Activated T-helper 1 cell treated with anti-CD3 and anti-CD28 coated beads, Interleukin-12 subunit alpha, Interleukin-12 subunit beta, Interleukin-2, Interleukin-4 antibody, amounts not matched to agents 30 ng/mL and 10 ng/mL and 1 ng/mL, durations not matched to agents 14 hours and 24 hours and 36 hours (primary cell): ENCODE measurements at regions not wholly inside any gene's neighbourhood (a gene's known extent, or its start where the extent isn't known, plus 50 kb on each side); places are given as distances from the start of the nearest gene placed in this dataset.

Experiments
- DNase-seq: peaks from one replicate; pipeline ENCODE4 v3.0.0; 2021; ENCODE audit warnings: low spot score
- H3K27ac Mint-ChIP-seq: one replicate; pipeline ENCODE4 v1.8.0; 2021; ENCODE audit warnings: mild to moderate bottlenecking, mixed read lengths
- H3K27me3 Mint-ChIP-seq: one replicate; pipeline ENCODE4 v1.8.0; 2022; ENCODE audit warnings: mild to moderate bottlenecking, moderate library complexity, mixed read lengths; ENCODE audit not compliant: insufficient read depth
- H3K36me3 Mint-ChIP-seq: one replicate; pipeline ENCODE4 v1.8.0; 2021; ENCODE audit warnings: low read depth, mixed read lengths
- H3K4me1 Mint-ChIP-seq: one replicate; pipeline ENCODE4 v1.8.0; 2021; ENCODE audit warnings: low read depth, mixed read lengths
- H3K4me3 Mint-ChIP-seq: one replicate; pipeline ENCODE4 v1.8.0; 2021; ENCODE audit warnings: mild to moderate bottlenecking, moderate library complexity, mixed read lengths
- H3K9me3 Mint-ChIP-seq: one replicate; pipeline ENCODE4 v1.8.0; 2021; ENCODE audit warnings: mixed read lengths
- intact Hi-C: fragments of 100-400 bp; cut with micrococcal nuclease; formaldehyde crosslinking; loops from one replicate; pipeline ENCODE4 v1.15.1; 2024

DNA sequence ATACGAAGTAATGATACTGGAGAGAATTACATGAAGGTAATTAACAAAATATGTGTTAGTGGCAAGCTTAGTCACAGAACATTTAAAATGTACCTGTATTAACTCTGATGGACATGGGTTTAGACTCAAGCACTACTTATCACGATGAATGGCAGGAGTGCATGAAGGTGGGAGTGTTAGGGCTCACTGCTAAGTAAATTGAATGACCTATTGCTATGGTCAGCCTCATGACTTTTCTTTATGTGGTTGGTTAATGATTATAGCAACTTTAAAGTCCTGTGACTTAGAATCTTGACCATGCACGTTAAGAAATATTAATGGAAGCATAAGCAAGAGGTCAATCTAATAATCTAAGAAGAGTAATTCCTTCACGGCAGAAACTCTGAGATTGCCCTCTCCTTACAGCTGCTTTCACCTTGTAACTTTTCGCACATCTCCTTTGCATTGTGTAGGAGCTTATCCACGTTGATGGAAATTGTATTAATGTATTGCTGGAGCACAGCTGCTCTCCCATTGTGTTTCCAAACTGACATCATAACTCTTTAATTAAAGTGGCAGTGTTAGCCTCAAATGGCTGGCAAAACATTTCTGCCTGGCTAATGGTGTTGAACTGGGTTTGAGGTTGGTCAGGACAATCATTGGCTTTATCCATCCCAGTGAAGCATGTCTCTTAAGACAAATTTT lies 114.5 kb downstream of the RXFP2 start:
- Mint-ChIP-seq H3K4me1 (no peaks in the 10 kb centered on the region), H3K9me3 (no peaks in the 10 kb centered on the region), H3K4me3 (no peak overlapping the region), H3K27me3 (peaks cover 38% of the 10 kb centered on the region), H3K36me3 (no peaks in the 10 kb centered on the region), H3K27ac (no peak overlapping the region)
- DNase-seq, result no peak
- intact Hi-C loops, result no loop called here

GRCh38 chr13:31859571-31859970 lies 120.2 kb downstream of the RXFP2 start:
- DNase-seq, result no peak
- Mint-ChIP-seq H3K4me3 (no peak overlapping the region), H3K27me3 (peaks cover 31% of the 10 kb centered on the region), H3K27ac (no peak overlapping the region), H3K36me3 (no peaks in the 10 kb centered on the region), H3K4me1 (no peaks in the 10 kb centered on the region), H3K9me3 (no peaks in the 10 kb centered on the region)
- intact Hi-C loops, result no loop called here

GRCh38 chr13:31860002-31860401 lies 120.7 kb downstream of the RXFP2 start:
- H3K9me3 Mint-ChIP-seq, result no peaks in the 10 kb centered on the region
- no peak overlapping the region for H3K4me3 Mint-ChIP-seq
- intact Hi-C loops, result no loop called here
- no peaks in the 10 kb centered on the region for H3K36me3 Mint-ChIP-seq
- H3K27ac Mint-ChIP-seq, result no peak overlapping the region
- H3K4me1 Mint-ChIP-seq, result no peaks in the 10 kb centered on the region
- no peak for DNase-seq
- peaks cover 31% of the 10 kb centered on the region for H3K27me3 Mint-ChIP-seq

DNA sequence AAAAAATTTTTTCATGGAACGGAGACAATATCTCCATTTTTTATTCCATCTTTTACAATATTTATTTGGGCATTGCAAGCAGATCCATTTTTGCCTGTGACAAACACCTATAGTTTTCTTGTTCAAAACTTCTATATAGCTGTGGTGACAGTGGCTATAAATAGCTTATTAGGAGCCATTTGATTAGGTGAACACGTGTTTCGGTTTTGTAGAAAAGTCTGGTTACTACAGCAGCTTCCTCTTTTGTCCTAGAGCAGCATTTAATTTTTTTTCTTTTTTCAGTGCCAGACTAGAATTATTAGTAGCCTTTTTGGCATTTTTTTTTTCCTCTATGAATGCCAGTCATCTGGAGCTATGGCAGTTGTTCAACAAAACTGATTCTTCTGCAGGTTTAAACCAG lies 123.5 kb downstream of the RXFP2 start:
- Mint-ChIP-seq H3K27ac (no peak overlapping the region), H3K4me1 (no peaks in the 10 kb centered on the region), H3K4me3 (no peak overlapping the region), H3K36me3 (no peaks in the 10 kb centered on the region), H3K9me3 (no peaks in the 10 kb centered on the region), H3K27me3 (peaks cover 12% of the 10 kb centered on the region)
- intact Hi-C loops, result no loop called here
- DNase-seq, result no peak

DNA sequence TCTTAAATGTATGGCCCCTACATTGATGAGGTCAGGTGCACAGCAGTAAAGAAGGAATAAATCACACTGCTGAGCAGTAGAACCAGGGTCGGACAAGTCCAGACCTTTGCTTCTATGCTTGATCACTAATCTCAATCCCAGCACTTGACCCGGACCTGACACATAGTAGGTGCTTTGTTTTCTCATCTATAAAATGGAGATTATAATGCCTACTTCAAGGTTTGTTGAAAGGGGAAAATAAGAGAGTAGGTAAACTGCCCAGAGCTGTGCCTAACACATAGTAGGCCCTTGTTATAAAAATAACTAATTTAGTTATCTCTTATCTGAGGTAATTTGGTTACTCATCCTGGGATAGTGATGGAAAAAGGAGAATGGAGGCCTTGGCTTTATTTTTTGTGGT lies 125.0 kb downstream of the RXFP2 start:
- H3K9me3 Mint-ChIP-seq, result no peaks in the 10 kb centered on the region
- DNase-seq, result no peak
- H3K4me1 Mint-ChIP-seq, result no peaks in the 10 kb centered on the region
- intact Hi-C loops, result no loop called here
- no peaks in the 10 kb centered on the region for H3K36me3 Mint-ChIP-seq
- no peak overlapping the region for H3K4me3 Mint-ChIP-seq
- no peak overlapping the region for H3K27ac Mint-ChIP-seq
- peaks cover 5% of the 10 kb centered on the region for H3K27me3 Mint-ChIP-seq

- Mint-ChIP-seq H3K9me3 (no peaks in the 10 kb centered on the region), H3K27ac (no peak overlapping the region), H3K36me3 (no peaks in the 10 kb centered on the region), H3K4me3 (no peak overlapping the region), H3K4me1 (no peaks in the 10 kb centered on the region), H3K27me3 (peaks cover 3% of the 10 kb centered on the region)
- intact Hi-C loops, result no loop called here
- no peak for DNase-seq
These were observed 126.8 kb downstream of the RXFP2 start for GRCh38 chr13:31866099-31866498.

DNA sequence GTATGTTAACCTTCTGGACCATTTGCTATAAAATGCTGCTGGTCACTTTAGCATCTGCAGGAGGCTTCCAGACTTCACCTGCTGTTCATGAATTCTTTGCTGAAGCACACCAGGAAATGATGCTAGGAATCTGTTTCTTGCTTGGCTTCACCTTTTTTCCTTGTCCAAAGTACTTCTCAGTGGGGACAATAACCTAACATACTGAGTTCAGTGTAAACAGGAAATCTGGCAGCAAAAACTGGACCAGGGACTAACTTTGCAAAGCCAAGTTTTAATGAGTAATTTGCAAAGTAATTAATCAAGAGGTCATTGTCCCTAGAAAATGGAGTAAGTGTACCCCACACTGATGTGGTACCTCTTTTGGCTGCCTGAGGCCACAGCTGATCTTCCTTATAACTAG lies 128.4 kb downstream of the RXFP2 start:
- no peak overlapping the region for H3K4me3 Mint-ChIP-seq
- H3K4me1 Mint-ChIP-seq, result no peaks in the 10 kb centered on the region
- peaks cover 8% of the 10 kb centered on the region for H3K27me3 Mint-ChIP-seq
- DNase-seq, result no peak
- intact Hi-C loops, result no loop called here
- no peaks in the 10 kb centered on the region for H3K36me3 Mint-ChIP-seq
- no peak overlapping the region for H3K27ac Mint-ChIP-seq
- no peaks in the 10 kb centered on the region for H3K9me3 Mint-ChIP-seq

GRCh38 chr13:31869582-31869981 lies 130.3 kb downstream of the RXFP2 start:
- no peak overlapping the region for H3K27ac Mint-ChIP-seq
- H3K9me3 Mint-ChIP-seq, result no peaks in the 10 kb centered on the region
- H3K27me3 Mint-ChIP-seq, result peaks cover 15% of the 10 kb centered on the region
- intact Hi-C loops, result no loop called here
- H3K36me3 Mint-ChIP-seq, result no peaks in the 10 kb centered on the region
- H3K4me3 Mint-ChIP-seq, result no peak overlapping the region
- no peak for DNase-seq
- H3K4me1 Mint-ChIP-seq, result no peaks in the 10 kb centered on the region

- peaks cover 15% of the 10 kb centered on the region for H3K27me3 Mint-ChIP-seq
- no peak overlapping the region for H3K27ac Mint-ChIP-seq
- no peak for DNase-seq
- no peak overlapping the region for H3K4me3 Mint-ChIP-seq
- no peaks in the 10 kb centered on the region for H3K9me3 Mint-ChIP-seq
- no peaks in the 10 kb centered on the region for H3K36me3 Mint-ChIP-seq
- H3K4me1 Mint-ChIP-seq, result no peaks in the 10 kb centered on the region
- intact Hi-C loops, result no loop called here
These were observed 131.2 kb downstream of the RXFP2 start for GRCh38 chr13:31870511-31870910.

GRCh38 chr13:31873145-31873544 lies 133.8 kb downstream of the RXFP2 start:
- no peak overlapping the region for H3K27ac Mint-ChIP-seq
- no peaks in the 10 kb centered on the region for H3K4me1 Mint-ChIP-seq
- DNase-seq, result no peak
- no peaks in the 10 kb centered on the region for H3K36me3 Mint-ChIP-seq
- H3K4me3 Mint-ChIP-seq, result no peak overlapping the region
- no peaks in the 10 kb centered on the region for H3K9me3 Mint-ChIP-seq
- intact Hi-C loops, result no loop called here
- H3K27me3 Mint-ChIP-seq, result peaks cover 20% of the 10 kb centered on the region

DNA sequence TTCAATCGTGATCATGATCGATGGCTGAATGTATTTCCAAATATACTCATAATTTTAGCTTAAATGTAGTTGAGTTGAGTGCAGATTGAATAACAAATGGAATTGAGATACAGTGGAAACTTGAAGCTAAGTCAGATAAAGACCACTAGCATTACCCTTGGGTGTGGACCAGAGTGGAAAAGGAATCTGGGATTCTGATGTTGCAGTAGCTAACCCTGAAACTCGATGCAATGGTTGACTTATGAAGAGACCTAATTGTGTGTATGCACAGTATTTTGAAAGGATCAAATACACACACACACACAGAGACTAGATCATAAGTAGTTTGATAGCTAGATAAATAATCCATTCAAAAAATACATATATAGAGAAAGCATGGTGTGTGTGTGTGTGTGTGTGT lies 135.8 kb downstream of the RXFP2 start:
- DNase-seq, result no peak
- Mint-ChIP-seq H3K27me3 (peaks cover 19% of the 10 kb centered on the region), H3K36me3 (no peaks in the 10 kb centered on the region), H3K27ac (no peak overlapping the region), H3K4me1 (no peaks in the 10 kb centered on the region), H3K9me3 (no peaks in the 10 kb centered on the region), H3K4me3 (no peak overlapping the region)
- intact Hi-C loops, result no loop called here

DNA sequence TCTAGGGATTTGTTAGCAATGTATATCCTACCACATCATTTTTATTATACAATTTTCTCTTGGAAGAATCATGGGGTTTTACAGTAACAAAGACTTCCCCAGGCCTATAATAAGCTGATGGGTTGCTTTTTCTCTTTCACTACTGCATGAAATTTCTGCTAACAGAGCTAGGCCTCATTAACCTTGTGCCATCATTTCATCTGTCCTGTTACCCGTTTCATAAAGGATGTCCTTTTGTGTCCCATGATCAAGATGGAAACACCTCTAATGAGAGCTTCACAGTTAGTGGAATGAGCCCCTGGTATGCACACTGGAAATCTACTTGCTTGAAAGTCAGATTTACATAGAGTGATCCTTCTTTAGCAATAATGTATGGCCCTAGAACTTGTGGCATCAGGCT lies 138.7 kb downstream of the RXFP2 start:
- peaks cover 9% of the 10 kb centered on the region for H3K4me1 Mint-ChIP-seq
- H3K27me3 Mint-ChIP-seq, result peaks cover 12% of the 10 kb centered on the region
- H3K36me3 Mint-ChIP-seq, result no peaks in the 10 kb centered on the region
- H3K9me3 Mint-ChIP-seq, result no peaks in the 10 kb centered on the region
- intact Hi-C loops, result no loop called here
- no peak overlapping the region for H3K4me3 Mint-ChIP-seq
- H3K27ac Mint-ChIP-seq, result no peak overlapping the region
- DNase-seq, result no peak

DNA sequence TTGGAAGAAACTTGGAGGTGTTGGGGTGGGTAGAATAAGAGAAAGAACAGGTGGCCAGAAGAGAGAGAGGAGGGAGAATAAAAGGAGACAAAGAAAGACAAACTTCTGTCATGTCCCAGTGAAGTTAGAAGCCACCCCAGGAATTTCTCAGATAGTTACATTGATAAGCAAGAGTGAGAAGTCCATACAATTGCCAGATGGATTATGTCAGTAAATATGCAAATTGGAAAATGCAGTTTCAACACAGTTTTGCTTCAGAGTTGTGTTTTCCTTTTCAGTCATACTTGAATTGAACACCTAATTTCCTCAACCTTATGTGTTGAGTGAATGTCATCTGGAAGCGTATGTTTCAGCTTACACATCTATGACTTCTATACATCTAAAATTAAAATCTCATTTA lies 139.2 kb downstream of the RXFP2 start:
- Mint-ChIP-seq H3K4me1 (peaks cover 9% of the 10 kb centered on the region), H3K9me3 (no peaks in the 10 kb centered on the region), H3K27ac (no peak overlapping the region), H3K27me3 (peaks cover 11% of the 10 kb centered on the region), H3K4me3 (no peak overlapping the region), H3K36me3 (no peaks in the 10 kb centered on the region)
- intact Hi-C loops, result no loop called here
- no peak for DNase-seq

- no peak for DNase-seq
- Mint-ChIP-seq H3K27ac (no peak overlapping the region), H3K9me3 (no peaks in the 10 kb centered on the region), H3K36me3 (no peaks in the 10 kb centered on the region), H3K27me3 (peaks cover 12% of the 10 kb centered on the region), H3K4me3 (no peak overlapping the region), H3K4me1 (peaks cover 9% of the 10 kb centered on the region)
- intact Hi-C loops, result no loop called here
These were observed 139.6 kb downstream of the RXFP2 start for GRCh38 chr13:31878955-31879354.
